ENCODE measurements at regions not wholly inside any gene's neighbourhood (a gene's known extent, or its start where the extent isn't known, plus 50 kb on each side); places are given as distances from the start of the nearest gene placed in this dataset.

DNA sequence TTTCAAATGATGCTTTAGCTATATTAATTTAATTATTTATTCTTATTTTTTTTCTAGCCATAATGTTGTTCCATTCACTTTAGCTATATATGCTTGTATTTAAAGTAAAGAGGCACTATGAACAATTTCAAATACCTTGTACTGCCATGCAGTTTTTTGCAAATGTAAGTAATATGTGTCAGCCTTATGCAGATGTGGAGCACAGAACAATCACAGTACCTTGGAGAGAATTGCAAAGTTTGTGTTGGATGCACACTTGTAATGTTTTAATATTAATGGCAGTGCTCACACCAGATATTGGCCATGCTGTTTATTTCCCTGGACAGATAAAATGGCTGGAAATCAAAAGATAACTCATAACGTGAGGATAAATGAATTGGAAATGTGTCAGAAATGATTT is 663.5 kb upstream of the SEMA3D start:
- no peak for DNase-seq
- Histone ChIP-seq H3K27me3 (replicated peaks) (no peaks in the 10 kb centered on the region), H3K4me3 (ENCODE audit: low read depth, low read length) (no peak overlapping the region), H3K27ac (no peak overlapping the region), H3K36me3 (replicated peaks) (no peaks in the 10 kb centered on the region)
- in situ Hi-C loops (cut with HindIII; ENCODE audit: low pct_ligation_motif_present, low sequenced_read_pairs): no loop called here
- TF ChIP-seq, protein P1, sequence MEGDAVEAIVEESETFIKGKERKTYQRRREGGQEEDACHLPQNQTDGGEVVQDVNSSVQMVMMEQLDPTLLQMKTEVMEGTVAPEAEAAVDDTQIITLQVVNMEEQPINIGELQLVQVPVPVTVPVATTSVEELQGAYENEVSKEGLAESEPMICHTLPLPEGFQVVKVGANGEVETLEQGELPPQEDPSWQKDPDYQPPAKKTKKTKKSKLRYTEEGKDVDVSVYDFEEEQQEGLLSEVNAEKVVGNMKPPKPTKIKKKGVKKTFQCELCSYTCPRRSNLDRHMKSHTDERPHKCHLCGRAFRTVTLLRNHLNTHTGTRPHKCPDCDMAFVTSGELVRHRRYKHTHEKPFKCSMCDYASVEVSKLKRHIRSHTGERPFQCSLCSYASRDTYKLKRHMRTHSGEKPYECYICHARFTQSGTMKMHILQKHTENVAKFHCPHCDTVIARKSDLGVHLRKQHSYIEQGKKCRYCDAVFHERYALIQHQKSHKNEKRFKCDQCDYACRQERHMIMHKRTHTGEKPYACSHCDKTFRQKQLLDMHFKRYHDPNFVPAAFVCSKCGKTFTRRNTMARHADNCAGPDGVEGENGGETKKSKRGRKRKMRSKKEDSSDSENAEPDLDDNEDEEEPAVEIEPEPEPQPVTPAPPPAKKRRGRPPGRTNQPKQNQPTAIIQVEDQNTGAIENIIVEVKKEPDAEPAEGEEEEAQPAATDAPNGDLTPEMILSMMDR (IDR thresholded peaks at IDR 0.05; ENCODE audit: low read depth, low read length, missing control alignments): no peak

DNA sequence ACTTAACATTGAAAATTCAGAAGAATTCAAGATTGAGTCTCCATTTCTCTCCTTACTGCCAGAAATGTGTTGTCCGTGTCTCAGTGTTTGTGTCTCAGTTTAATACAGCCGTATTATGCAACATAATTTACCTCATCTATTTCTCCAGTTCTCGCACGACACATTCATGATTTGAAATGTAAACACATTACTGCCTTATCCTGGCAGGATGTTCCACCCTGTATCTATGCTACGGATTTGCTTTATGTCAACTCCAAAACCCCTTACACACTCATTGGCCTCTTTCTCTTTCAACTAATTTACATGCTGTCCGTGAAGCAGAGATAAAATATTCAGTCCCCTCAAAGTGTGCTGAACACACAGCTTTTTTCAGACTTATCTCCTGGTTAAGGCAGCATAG is 653.7 kb upstream of the SEMA3D start:
- no peak overlapping the region for H3K4me3 ChIP-seq (ENCODE audit: low read depth, low read length)
- TF ChIP-seq, protein P1 (IDR thresholded peaks at IDR 0.05; ENCODE audit: low read depth, low read length, missing control alignments): no peak
- in situ Hi-C loops (cut with HindIII; ENCODE audit: low pct_ligation_motif_present, low sequenced_read_pairs): no loop called here
- H3K27ac ChIP-seq: no peak overlapping the region
- H3K36me3 ChIP-seq (replicated peaks): no peaks in the 10 kb centered on the region
- no peak for DNase-seq
- no peaks in the 10 kb centered on the region for H3K27me3 ChIP-seq (replicated peaks)

DNA sequence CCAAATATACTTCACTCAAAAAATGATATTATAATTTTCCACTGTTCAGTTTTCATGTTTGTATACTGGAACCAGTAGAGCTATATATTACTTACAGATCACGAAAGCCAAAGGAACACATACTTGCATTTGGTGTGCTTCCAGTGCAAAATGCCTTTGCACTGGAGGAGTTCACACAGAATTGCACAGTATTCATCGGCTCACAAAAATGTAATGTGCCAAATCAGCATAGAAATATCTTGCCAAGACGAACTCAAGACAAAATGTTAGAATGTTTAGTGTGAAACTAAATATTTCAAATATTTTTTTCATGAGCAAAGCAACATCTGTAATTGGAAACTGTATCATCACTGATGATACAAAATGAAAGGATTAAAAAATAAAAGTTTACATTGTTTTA is 646.2 kb upstream of the SEMA3D start:
- Histone ChIP-seq H3K36me3 (replicated peaks) (no peaks in the 10 kb centered on the region), H3K27ac (no peak overlapping the region), H3K4me3 (ENCODE audit: low read depth, low read length) (no peak overlapping the region), H3K27me3 (replicated peaks) (no peaks in the 10 kb centered on the region)
- no peak for DNase-seq
- TF ChIP-seq, protein P1 (IDR thresholded peaks at IDR 0.05; ENCODE audit: low read depth, low read length, missing control alignments): no peak
- in situ Hi-C loops (cut with HindIII; ENCODE audit: low pct_ligation_motif_present, low sequenced_read_pairs): no loop called here

DNA sequence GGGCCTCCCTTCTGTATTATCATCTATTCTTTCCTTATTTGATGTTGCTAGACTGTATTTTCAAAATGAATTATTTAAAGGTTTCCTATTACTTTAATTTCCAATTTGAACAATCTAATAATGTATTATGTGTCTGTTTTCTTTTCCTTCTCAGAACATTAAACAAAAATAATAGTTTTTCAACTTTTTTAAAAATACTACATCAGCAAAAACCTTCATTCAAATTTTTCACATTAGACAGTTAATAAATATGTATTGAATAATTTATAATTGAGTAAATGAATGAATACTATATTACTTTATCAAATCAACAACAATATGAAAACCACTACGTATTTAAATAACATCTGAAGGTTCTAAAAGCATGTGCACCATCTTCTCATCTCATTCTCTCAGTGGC is 644.1 kb upstream of the SEMA3D start:
- in situ Hi-C loops (cut with HindIII; ENCODE audit: low pct_ligation_motif_present, low sequenced_read_pairs): no loop called here
- H3K4me3 ChIP-seq (ENCODE audit: low read depth, low read length): no peak overlapping the region
- TF ChIP-seq, protein P1 (IDR thresholded peaks at IDR 0.05; ENCODE audit: low read depth, low read length, missing control alignments): no peak
- H3K27me3 ChIP-seq (replicated peaks): no peaks in the 10 kb centered on the region
- H3K27ac ChIP-seq: no peak overlapping the region
- no peaks in the 10 kb centered on the region for H3K36me3 ChIP-seq (replicated peaks)
- DNase-seq: no peak

DNA sequence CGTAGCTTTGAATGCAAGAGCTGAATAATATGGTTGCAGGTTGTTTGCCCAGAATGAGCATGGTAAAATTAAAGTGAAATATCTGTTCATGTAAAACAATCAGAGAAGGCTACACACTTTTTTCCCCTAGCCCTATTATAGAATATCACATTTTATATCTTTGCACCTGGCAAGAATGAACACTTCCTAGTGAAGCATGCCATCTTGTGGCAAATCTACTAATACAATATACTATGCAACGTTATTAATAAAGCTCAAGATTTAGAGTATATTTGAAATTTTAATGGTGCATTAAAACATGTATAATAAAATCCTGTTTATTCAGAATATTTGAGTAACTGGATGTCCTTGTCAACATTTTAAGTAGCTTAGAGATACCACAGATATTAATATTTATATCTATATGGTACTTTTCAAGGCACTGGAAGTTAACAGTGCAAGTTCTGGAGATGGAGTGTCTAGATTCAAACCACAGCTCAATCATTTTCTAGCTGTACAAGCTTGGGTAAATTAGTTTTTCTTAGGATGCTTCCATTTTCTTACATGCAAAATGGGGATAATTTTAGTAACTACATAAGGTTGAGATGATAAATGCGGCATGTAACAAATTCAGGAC is 643.1 kb upstream of the SEMA3D start:
- Histone ChIP-seq H3K4me3 (ENCODE audit: low read depth, low read length) (no peak overlapping the region), H3K27ac (no peak overlapping the region), H3K27me3 (replicated peaks) (no peaks in the 10 kb centered on the region), H3K36me3 (replicated peaks) (no peaks in the 10 kb centered on the region)
- in situ Hi-C loops (cut with HindIII; ENCODE audit: low pct_ligation_motif_present, low sequenced_read_pairs): no loop called here
- TF ChIP-seq, protein P1 (IDR thresholded peaks at IDR 0.05; ENCODE audit: low read depth, low read length, missing control alignments): peak; percentile 40
- no peak for DNase-seq

DNA sequence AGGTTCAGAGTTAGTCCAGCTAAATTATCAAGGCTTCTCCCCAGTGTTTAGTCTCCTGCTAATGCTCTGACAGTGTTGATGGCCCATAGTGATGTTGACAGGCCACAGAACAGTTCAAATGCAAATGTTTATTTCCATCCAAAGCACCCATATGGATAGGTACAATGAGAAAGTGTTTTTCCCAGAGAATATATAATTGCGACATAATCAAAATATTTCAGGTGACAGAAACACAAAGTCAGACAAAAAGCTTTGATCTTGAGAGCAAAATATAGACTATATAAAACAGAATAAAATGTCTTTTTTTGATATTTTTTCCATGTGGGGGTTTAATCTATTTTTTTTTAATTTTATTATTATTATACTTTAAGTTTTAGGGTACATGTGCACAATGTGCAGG is 642.3 kb upstream of the SEMA3D start:
- Histone ChIP-seq H3K27me3 (replicated peaks) (no peaks in the 10 kb centered on the region), H3K4me3 (ENCODE audit: low read depth, low read length) (no peak overlapping the region), H3K27ac (no peak overlapping the region), H3K36me3 (replicated peaks) (no peaks in the 10 kb centered on the region)
- TF ChIP-seq, protein P1 (IDR thresholded peaks at IDR 0.05; ENCODE audit: low read depth, low read length, missing control alignments): no peak
- DNase-seq: no peak
- in situ Hi-C loops (cut with HindIII; ENCODE audit: low pct_ligation_motif_present, low sequenced_read_pairs): no loop called here
